Neuron (in vitro differentiated cells): ENCODE measurements at regions not wholly inside any gene's neighbourhood (a gene's known extent, or its start where the extent isn't known, plus 50 kb on each side); places are given as distances from the start of the nearest gene placed in this dataset.
"Not testable (repeated sequence)": the region's sequence is repeated elsewhere in the genome, so short reads cannot be mapped to it uniquely, and the experiment has no call there.

Experiments used
- H2AFZ ChIP-seq: one replicate; pipeline ENCODE4 v1.6.1; 2013; ENCODE audit warnings: low read depth, mild to moderate bottlenecking, inconsistent platforms, low read length, moderate library complexity
- H3K27me3 ChIP-seq: one replicate; pipeline ENCODE4 v1.6.1; 2013; ENCODE audit warnings: low read length; ENCODE audit not compliant: insufficient read depth
- H3K36me3 ChIP-seq: one replicate; pipeline ENCODE4 v1.6.1; 2013; ENCODE audit warnings: low read length; ENCODE audit not compliant: insufficient read depth
- H3K4me1 ChIP-seq: one replicate; pipeline ENCODE4 v1.6.1; 2013; ENCODE audit warnings: low read length; ENCODE audit not compliant: insufficient read depth
- H3K4me3 ChIP-seq: 2 replicates; pipeline ENCODE4 v1.5.1; 2013; ENCODE audit warnings: mild to moderate bottlenecking, low read length, moderate library complexity
- H3K9me3 ChIP-seq: one replicate; pipeline ENCODE4 v1.6.1; 2013; ENCODE audit warnings: low read length

- not testable (repeated sequence) for H3K9me3 ChIP-seq, H2AFZ ChIP-seq, H3K27me3 ChIP-seq, H3K36me3 ChIP-seq, H3K4me3 ChIP-seq, H3K4me1 ChIP-seq
Measured at GRCh38 chr1:83167634-83168033, 831.3 kb downstream of the TTLL7 start.

- not testable (repeated sequence) for H3K36me3 ChIP-seq, H3K4me1 ChIP-seq, H2AFZ ChIP-seq, H3K9me3 ChIP-seq, H3K4me3 ChIP-seq, H3K27me3 ChIP-seq
Measured at GRCh38 chr1:83163879-83164475, 835.0 kb downstream of the TTLL7 start.

- not testable (repeated sequence) for H3K27me3 ChIP-seq, H3K36me3 ChIP-seq, H2AFZ ChIP-seq, H3K4me3 ChIP-seq, H3K4me1 ChIP-seq, H3K9me3 ChIP-seq
Measured at GRCh38 chr1:83158924-83159323, 840.0 kb downstream of the TTLL7 start.

- H3K9me3 ChIP-seq, H2AFZ ChIP-seq: not testable (repeated sequence)
Measured at GRCh38 chr1:83154306-83154705, 844.6 kb downstream of the TTLL7 start.

GRCh38 chr1:83151167-83151898 lies 847.6 kb downstream of the TTLL7 start:
- not testable (repeated sequence) for H3K4me1 ChIP-seq, H3K9me3 ChIP-seq, H2AFZ ChIP-seq, H3K27me3 ChIP-seq, H3K4me3 ChIP-seq, H3K36me3 ChIP-seq

More at GRCh38 chr1:83154306-83154705, 844.6 kb downstream of the TTLL7 start:
- not testable (repeated sequence) for H3K4me1 ChIP-seq, H3K27me3 ChIP-seq, H3K36me3 ChIP-seq, H3K4me3 ChIP-seq

GRCh38 chr1:83150479-83150878 lies 848.5 kb downstream of the TTLL7 start:
- not testable (repeated sequence) for H3K4me1 ChIP-seq, H2AFZ ChIP-seq, H3K27me3 ChIP-seq, H3K9me3 ChIP-seq, H3K36me3 ChIP-seq, H3K4me3 ChIP-seq

- H3K4me3 ChIP-seq, H3K9me3 ChIP-seq, H3K36me3 ChIP-seq, H2AFZ ChIP-seq, H3K27me3 ChIP-seq, H3K4me1 ChIP-seq: not testable (repeated sequence)
Measured at GRCh38 chr1:83145820-83146219, 853.1 kb downstream of the TTLL7 start.

GRCh38 chr1:83142802-83143201 lies 856.1 kb downstream of the TTLL7 start:
- H3K36me3 ChIP-seq, H3K9me3 ChIP-seq, H3K27me3 ChIP-seq, H3K4me1 ChIP-seq, H2AFZ ChIP-seq, H3K4me3 ChIP-seq: not testable (repeated sequence)

- H3K4me3 ChIP-seq, H2AFZ ChIP-seq, H3K27me3 ChIP-seq, H3K36me3 ChIP-seq, H3K4me1 ChIP-seq, H3K9me3 ChIP-seq: not testable (repeated sequence)
Measured at GRCh38 chr1:83135524-83136157, 863.3 kb downstream of the TTLL7 start.

GRCh38 chr1:83134322-83135014 lies 864.5 kb downstream of the TTLL7 start:
- not testable (repeated sequence) for H2AFZ ChIP-seq

GRCh38 chr1:83131692-83131955 lies 867.3 kb downstream of the TTLL7 start:
- Histone ChIP-seq H3K9me3 (no peaks in the 10 kb centered on the region), H3K4me1 (peaks cover 10% of the 10 kb centered on the region), H2AFZ (no peak overlapping the region), H3K36me3 (no peaks in the 10 kb centered on the region), H3K27me3 (no peaks in the 10 kb centered on the region), H3K4me3 (no peak overlapping the region)

More at GRCh38 chr1:83134322-83135014, 864.5 kb downstream of the TTLL7 start:
- not testable (repeated sequence) for H3K9me3 ChIP-seq, H3K27me3 ChIP-seq, H3K4me3 ChIP-seq, H3K36me3 ChIP-seq, H3K4me1 ChIP-seq

- no peaks in the 10 kb centered on the region for H3K9me3 ChIP-seq
- no peak overlapping the region for H3K4me3 ChIP-seq
- no peaks in the 10 kb centered on the region for H3K36me3 ChIP-seq
- H3K4me1 ChIP-seq = peaks cover 10% of the 10 kb centered on the region
- H3K27me3 ChIP-seq = no peaks in the 10 kb centered on the region
- H2AFZ ChIP-seq = no peak overlapping the region
Measured at GRCh38 chr1:83130886-83131691, 867.8 kb downstream of the TTLL7 start.

GRCh38 chr1:83129107-83129506 lies 869.8 kb downstream of the TTLL7 start:
- Histone ChIP-seq H2AFZ (no peak overlapping the region), H3K4me3 (no peak overlapping the region), H3K9me3 (no peaks in the 10 kb centered on the region), H3K36me3 (no peaks in the 10 kb centered on the region), H3K4me1 (peaks cover 10% of the 10 kb centered on the region), H3K27me3 (no peaks in the 10 kb centered on the region)
